ENCODE measurements at regions not wholly inside any gene's neighbourhood (a gene's known extent, or its start where the extent isn't known, plus 50 kb on each side); places are given as distances from the start of the nearest gene placed in this dataset.
"Not testable (repeated sequence)": the region's sequence is repeated elsewhere in the genome, so short reads cannot be mapped to it uniquely, and the experiment has no call there.

- DNase-seq, result not testable (repeated sequence)
These were observed 1329.7 kb downstream of the BRD1 start for GRCh38 chr22:48497743-48498520.

GRCh38 chr22:48496987-48497650, 1330.6 kb downstream of the BRD1 start:
- no peak for DNase-seq

- no peak for DNase-seq
These were observed 1331.3 kb downstream of the BRD1 start for GRCh38 chr22:48496226-48496845.

- DNase-seq, result no peak
These were observed 1332.0 kb downstream of the BRD1 start for GRCh38 chr22:48495751-48496080.

- DNase-seq, result no peak
These were observed 1332.5 kb downstream of the BRD1 start for GRCh38 chr22:48494968-48495750.

GRCh38 chr22:48494256-48494967, 1333.3 kb downstream of the BRD1 start:
- no peak for DNase-seq

GRCh38 chr22:48493733-48494132, 1333.9 kb downstream of the BRD1 start:
- DNase-seq, result no peak

GRCh38 chr22:48492366-48493320, 1335.0 kb downstream of the BRD1 start:
- no peak for DNase-seq

- no peak for DNase-seq
These were observed 1336.2 kb downstream of the BRD1 start for GRCh38 chr22:48491451-48491941.

GRCh38 chr22:48490500-48491411, 1336.9 kb downstream of the BRD1 start:
- DNase-seq, result no peak

- no peak for DNase-seq
These were observed 1337.8 kb downstream of the BRD1 start for GRCh38 chr22:48489551-48490499.

- DNase-seq, result no peak
These were observed 1338.8 kb downstream of the BRD1 start for GRCh38 chr22:48488611-48489511.

- DNase-seq, result no peak
These were observed 1339.5 kb downstream of the BRD1 start for GRCh38 chr22:48488149-48488551.

GRCh38 chr22:48486558-48486957, 1341.1 kb downstream of the BRD1 start:
- DNase-seq, result no peak

GRCh38 chr22:48486134-48486532, 1341.5 kb downstream of the BRD1 start:
- DNase-seq, result no peak

- no peak for DNase-seq
These were observed 1342.2 kb downstream of the BRD1 start for GRCh38 chr22:48485149-48486133.

All from activated CD4-positive, alpha-beta T cell treated with anti-CD3 and anti-CD28 coated beads for 1 hour (primary cell).